ENCODE measurements at regions not wholly inside any gene's neighbourhood (a gene's known extent, or its start where the extent isn't known, plus 50 kb on each side); places are given as distances from the start of the nearest gene placed in this dataset.

GRCh38 chr11:29959488-29959887 is 57.3 kb downstream of the KCNA4 start:
- no peak for FAIRE-seq
- no peak for DNase-seq (ENCODE audit: insufficient read length)
- TF ChIP-seq TAF1 (IDR thresholded peaks at IDR 0.05; ENCODE audit: borderline replicate concordance, low read depth, low read length), result no peak

GRCh38 chr11:29957431-29957830 is 59.4 kb downstream of the KCNA4 start:
- FAIRE-seq, result no peak
- DNase-seq (ENCODE audit: insufficient read length), result no peak
- TF ChIP-seq POLR2A (IDR thresholded peaks at IDR 0.05; ENCODE audit: low read depth, low read length) (no peak), POLR2AphosphoS5 (IDR thresholded peaks at IDR 0.05; ENCODE audit: low read depth, low read length) (no peak), TAF1 (IDR thresholded peaks at IDR 0.05; ENCODE audit: borderline replicate concordance, low read depth, low read length) (no peak)

- DNase-seq (ENCODE audit: insufficient read length) (no peak), FAIRE-seq (no peak)
- no peak for TF ChIP-seq POLR2AphosphoS5 (IDR thresholded peaks at IDR 0.05; ENCODE audit: low read depth, low read length)
- TF ChIP-seq TAF1 (IDR thresholded peaks at IDR 0.05; ENCODE audit: borderline replicate concordance, low read depth, low read length), result no peak
Measured at GRCh38 chr11:29956076-29956556, 60.7 kb downstream of the KCNA4 start.

- TF ChIP-seq TAF1 (IDR thresholded peaks at IDR 0.05; ENCODE audit: borderline replicate concordance, low read depth, low read length) (no peak), POLR2A (IDR thresholded peaks at IDR 0.05; ENCODE audit: low read depth, low read length) (no peak), POLR2AphosphoS5 (IDR thresholded peaks at IDR 0.05; ENCODE audit: low read depth, low read length) (no peak)
- FAIRE-seq (no peak), DNase-seq (ENCODE audit: insufficient read length) (no peak)
Measured at GRCh38 chr11:29943347-29943746, 73.5 kb downstream of the KCNA4 start.

GRCh38 chr11:29937526-29937925 is 79.3 kb downstream of the KCNA4 start:
- FAIRE-seq, result no peak
- DNase-seq (ENCODE audit: insufficient read length), result no peak
- TF ChIP-seq TAF1 (IDR thresholded peaks at IDR 0.05; ENCODE audit: borderline replicate concordance, low read depth, low read length) (no peak), POLR2A (IDR thresholded peaks at IDR 0.05; ENCODE audit: low read depth, low read length) (no peak), POLR2AphosphoS5 (IDR thresholded peaks at IDR 0.05; ENCODE audit: low read depth, low read length) (no peak)

GRCh38 chr11:29934115-29934638 is 82.7 kb downstream of the KCNA4 start:
- no peak for DNase-seq (ENCODE audit: insufficient read length)
- TF ChIP-seq POLR2AphosphoS5 (IDR thresholded peaks at IDR 0.05; ENCODE audit: low read depth, low read length), result no peak
- FAIRE-seq, result no peak

- no peak for TF ChIP-seq TAF1 (IDR thresholded peaks at IDR 0.05; ENCODE audit: borderline replicate concordance, low read depth, low read length)
- TF ChIP-seq POLR2AphosphoS5 (IDR thresholded peaks at IDR 0.05; ENCODE audit: low read depth, low read length), result no peak
- TF ChIP-seq POLR2A (IDR thresholded peaks at IDR 0.05; ENCODE audit: low read depth, low read length), result no peak
- no peak for FAIRE-seq
- DNase-seq (ENCODE audit: insufficient read length), result no peak
Measured at GRCh38 chr11:29916040-29916439, 100.8 kb downstream of the KCNA4 start.

- DNase-seq (ENCODE audit: insufficient read length), result no peak
- no peak for FAIRE-seq
- TF ChIP-seq TAF1 (IDR thresholded peaks at IDR 0.05; ENCODE audit: borderline replicate concordance, low read depth, low read length) (no peak), POLR2A (IDR thresholded peaks at IDR 0.05; ENCODE audit: low read depth, low read length) (no peak)
Measured at GRCh38 chr11:29914203-29914930, 102.5 kb downstream of the KCNA4 start.

GRCh38 chr11:29913352-29913751 is 103.5 kb downstream of the KCNA4 start:
- DNase-seq (ENCODE audit: insufficient read length) (no peak), FAIRE-seq (no peak)
- no peak for TF ChIP-seq POLR2AphosphoS5 (IDR thresholded peaks at IDR 0.05; ENCODE audit: low read depth, low read length)
- no peak for TF ChIP-seq POLR2A (IDR thresholded peaks at IDR 0.05; ENCODE audit: low read depth, low read length)
- no peak for TF ChIP-seq TAF1 (IDR thresholded peaks at IDR 0.05; ENCODE audit: borderline replicate concordance, low read depth, low read length)

- TF ChIP-seq POLR2AphosphoS5 (IDR thresholded peaks at IDR 0.05; ENCODE audit: low read depth, low read length), result no peak
- TF ChIP-seq POLR2A (IDR thresholded peaks at IDR 0.05; ENCODE audit: low read depth, low read length), result no peak
- no peak for TF ChIP-seq TAF1 (IDR thresholded peaks at IDR 0.05; ENCODE audit: borderline replicate concordance, low read depth, low read length)
- DNase-seq (ENCODE audit: insufficient read length), result no peak
- FAIRE-seq, result no peak
Measured at GRCh38 chr11:29900382-29900781, 116.4 kb downstream of the KCNA4 start.

GRCh38 chr11:29879560-29879959 is 137.3 kb downstream of the KCNA4 start:
- TF ChIP-seq POLR2AphosphoS5 (IDR thresholded peaks at IDR 0.05; ENCODE audit: low read depth, low read length), result no peak
- TF ChIP-seq POLR2A (IDR thresholded peaks at IDR 0.05; ENCODE audit: low read depth, low read length), result no peak
- no peak for TF ChIP-seq TAF1 (IDR thresholded peaks at IDR 0.05; ENCODE audit: borderline replicate concordance, low read depth, low read length)
- no peak for FAIRE-seq
- no peak for DNase-seq (ENCODE audit: insufficient read length)

- FAIRE-seq (no peak), DNase-seq (ENCODE audit: insufficient read length) (no peak)
- TF ChIP-seq TAF1 (IDR thresholded peaks at IDR 0.05; ENCODE audit: borderline replicate concordance, low read depth, low read length) (no peak), POLR2A (IDR thresholded peaks at IDR 0.05; ENCODE audit: low read depth, low read length) (no peak), POLR2AphosphoS5 (IDR thresholded peaks at IDR 0.05; ENCODE audit: low read depth, low read length) (no peak)
Measured at GRCh38 chr11:29876192-29876591, 140.6 kb downstream of the KCNA4 start.
